ENCODE measurements at regions not wholly inside any gene's neighbourhood (a gene's known extent, or its start where the extent isn't known, plus 50 kb on each side); places are given as distances from the start of the nearest gene placed in this dataset.

DNA sequence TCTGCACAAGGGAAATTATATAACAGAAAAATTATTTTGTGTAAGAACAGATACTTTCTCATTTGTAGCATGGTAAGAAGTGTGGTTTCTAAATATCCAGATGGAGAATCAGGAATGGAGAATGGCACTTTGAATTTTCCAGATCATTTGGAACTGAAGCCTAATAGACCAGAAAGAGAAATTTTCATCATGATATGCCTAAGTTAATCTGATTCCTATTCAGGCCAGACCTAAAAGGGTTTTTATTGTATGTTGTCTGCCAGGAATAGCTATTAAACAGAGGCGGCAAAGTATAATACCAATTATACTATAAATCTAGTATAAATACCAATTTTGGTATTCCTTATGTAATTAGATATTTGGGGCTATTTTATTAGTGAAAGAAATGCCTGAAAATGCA, 382.7 kb upstream of the FAR2 start:
- Histone ChIP-seq H2AFZ (ENCODE audit: low read length) (no peak overlapping the region), H3K36me3 (ENCODE audit: low read depth, low read length) (no peaks in the 10 kb centered on the region), H3K9me2 (replicated peaks; ENCODE audit: low read length) (no peaks in the 10 kb centered on the region), H4K20me1 (ENCODE audit: low read length) (no peaks in the 10 kb centered on the region), H3K4me3 (ENCODE audit: low read length) (no peak overlapping the region), H3K27ac (ENCODE audit: low read length) (no peak overlapping the region), H3K27me3 (ENCODE audit: low read length) (no peaks in the 10 kb centered on the region), H3F3A (ENCODE audit: low read length, unreplicated experiment) (no peaks in the 10 kb centered on the region), H3K4me1 (ENCODE audit: insufficient read depth, low read length) (peaks cover 15% of the 10 kb centered on the region), H3K4me2 (ENCODE audit: low read length) (no peak overlapping the region), H3K9me3 (ENCODE audit: low read length) (no peaks in the 10 kb centered on the region), H3K79me2 (ENCODE audit: low read length) (no peaks in the 10 kb centered on the region), H3K9ac (ENCODE audit: low read length) (no peak overlapping the region)
- intact Hi-C loops (cut with micrococcal nuclease): no loop called here
- BruUV-seq (replicated peaks): no TSS peak
- no peak for DNase-seq
- no peak for TF ChIP-seq CTCF (conservative IDR thresholded peaks at IDR 0.05; ENCODE audit: low read depth, low read length)
- TF ChIP-seq EZH2phosphoT487 (IDR thresholded peaks at IDR 0.05; ENCODE audit: borderline replicate concordance, low read length): no peak
- no peak for TF ChIP-seq EZH2 (IDR thresholded peaks at IDR 0.05; ENCODE audit: low read length, unreplicated experiment)
- no peak for ATAC-seq
- ChIA-PET CTCF (interaction anchor here (0.6 kb wide), 1 partner anchor 796 kb away, joined by 3 read pairs; no protein-coding TSS in a partner anchor), POLR2A (ENCODE audit: unreplicated experiment) (no interaction called here)

GRCh38 chr12:28767836-28768348, 381.2 kb upstream of the FAR2 start:
- Histone ChIP-seq H3K27me3 (ENCODE audit: low read length) (no peaks in the 10 kb centered on the region), H3K79me2 (ENCODE audit: low read length) (no peaks in the 10 kb centered on the region), H3K4me3 (ENCODE audit: low read length) (no peak overlapping the region), H2AFZ (ENCODE audit: low read length) (no peak overlapping the region), H3K9me2 (replicated peaks; ENCODE audit: low read length) (no peaks in the 10 kb centered on the region), H4K20me1 (ENCODE audit: low read length) (no peaks in the 10 kb centered on the region), H3K36me3 (ENCODE audit: low read depth, low read length) (no peaks in the 10 kb centered on the region), H3K4me2 (ENCODE audit: low read length) (no peak overlapping the region), H3K9ac (ENCODE audit: low read length) (no peak overlapping the region), H3K9me3 (ENCODE audit: low read length) (no peaks in the 10 kb centered on the region), H3K4me1 (ENCODE audit: insufficient read depth, low read length) (peaks cover 15% of the 10 kb centered on the region), H3F3A (ENCODE audit: low read length, unreplicated experiment) (no peaks in the 10 kb centered on the region), H3K27ac (ENCODE audit: low read length) (no peak overlapping the region)
- intact Hi-C loops (cut with micrococcal nuclease): no loop called here
- no peak for ATAC-seq
- ChIA-PET CTCF (no interaction called here), POLR2A (ENCODE audit: unreplicated experiment) (no interaction called here)
- TF ChIP-seq CTCF (conservative IDR thresholded peaks at IDR 0.05; ENCODE audit: low read depth, low read length) (no peak), EZH2phosphoT487 (IDR thresholded peaks at IDR 0.05; ENCODE audit: borderline replicate concordance, low read length) (no peak), EZH2 (IDR thresholded peaks at IDR 0.05; ENCODE audit: low read length, unreplicated experiment) (no peak)
- no TSS peak for BruUV-seq (replicated peaks)
- DNase-seq: no peak

GRCh38 chr12:28770322-28770721, 378.8 kb upstream of the FAR2 start:
- H3K9ac ChIP-seq (ENCODE audit: low read length): peak overlapping the region; percentile 25; the same call in 1 of the 2 replicates

More at GRCh38 chr12:28770322-28770721, 378.8 kb upstream of the FAR2 start:
- intact Hi-C loops (cut with micrococcal nuclease): loop anchor here (1.0 to 2.0 kb wide), 2 partner anchors 98 to 803 kb away; no protein-coding TSS in a partner anchor
- H3K4me2 ChIP-seq (ENCODE audit: low read length): peak overlapping the region; percentile 11
- H3K4me1 ChIP-seq (ENCODE audit: insufficient read depth, low read length): peaks cover 15% of the 10 kb centered on the region
- no TSS peak for BruUV-seq (replicated peaks)
- peak overlapping the region; percentile 0; the same call in 1 of the 2 replicates for H2AFZ ChIP-seq (ENCODE audit: low read length)
- CTCF ChIA-PET: no interaction called here
- ATAC-seq: peak; percentile 92
- no peaks in the 10 kb centered on the region for H3K36me3 ChIP-seq (ENCODE audit: low read depth, low read length)
- H3K27me3 ChIP-seq (ENCODE audit: low read length): no peaks in the 10 kb centered on the region
- no peaks in the 10 kb centered on the region for H3K9me2 ChIP-seq (replicated peaks; ENCODE audit: low read length)
- POLR2A ChIA-PET (ENCODE audit: unreplicated experiment): no interaction called here
- H3K9me3 ChIP-seq (ENCODE audit: low read length): no peaks in the 10 kb centered on the region
- no peaks in the 10 kb centered on the region for H3K79me2 ChIP-seq (ENCODE audit: low read length)
- no peaks in the 10 kb centered on the region for H3F3A ChIP-seq (ENCODE audit: low read length, unreplicated experiment)
- no peaks in the 10 kb centered on the region for H4K20me1 ChIP-seq (ENCODE audit: low read length)
- DNase-seq: peak; percentile 97
- H3K27ac ChIP-seq (ENCODE audit: low read length): peak overlapping the region; percentile 69
- no peak overlapping the region for H3K4me3 ChIP-seq (ENCODE audit: low read length)
- TF ChIP-seq CTCF (conservative IDR thresholded peaks at IDR 0.05; ENCODE audit: low read depth, low read length): no peak
- TF ChIP-seq EZH2 (IDR thresholded peaks at IDR 0.05; ENCODE audit: low read length, unreplicated experiment): no peak
- no peak for TF ChIP-seq EZH2phosphoT487 (IDR thresholded peaks at IDR 0.05; ENCODE audit: borderline replicate concordance, low read length)

Data from PC-3 (cell line).